ENCODE measurements at regions not wholly inside any gene's neighbourhood (a gene's known extent, or its start where the extent isn't known, plus 50 kb on each side); places are given as distances from the start of the nearest gene placed in this dataset.

DNA sequence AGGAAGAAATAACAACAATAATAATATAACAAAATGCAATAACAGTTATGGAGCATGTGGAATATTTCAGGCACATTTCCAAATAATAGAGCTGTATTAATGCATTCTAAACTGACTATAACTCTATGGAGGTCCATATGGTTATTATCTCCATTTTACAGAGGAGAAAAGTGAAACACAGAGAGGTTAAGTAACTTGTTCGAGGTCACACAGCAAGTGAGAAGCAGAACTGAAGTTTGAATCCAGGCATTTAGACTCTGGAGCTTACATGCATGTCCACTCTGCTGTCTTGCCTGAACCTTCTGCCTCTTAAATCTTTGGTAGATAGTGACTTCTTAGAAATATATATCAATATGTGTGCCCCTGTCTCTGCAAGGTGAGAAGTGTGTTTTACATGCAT is 350.8 kb downstream of the GADD45G start:
- TF ChIP-seq, protein P1, sequence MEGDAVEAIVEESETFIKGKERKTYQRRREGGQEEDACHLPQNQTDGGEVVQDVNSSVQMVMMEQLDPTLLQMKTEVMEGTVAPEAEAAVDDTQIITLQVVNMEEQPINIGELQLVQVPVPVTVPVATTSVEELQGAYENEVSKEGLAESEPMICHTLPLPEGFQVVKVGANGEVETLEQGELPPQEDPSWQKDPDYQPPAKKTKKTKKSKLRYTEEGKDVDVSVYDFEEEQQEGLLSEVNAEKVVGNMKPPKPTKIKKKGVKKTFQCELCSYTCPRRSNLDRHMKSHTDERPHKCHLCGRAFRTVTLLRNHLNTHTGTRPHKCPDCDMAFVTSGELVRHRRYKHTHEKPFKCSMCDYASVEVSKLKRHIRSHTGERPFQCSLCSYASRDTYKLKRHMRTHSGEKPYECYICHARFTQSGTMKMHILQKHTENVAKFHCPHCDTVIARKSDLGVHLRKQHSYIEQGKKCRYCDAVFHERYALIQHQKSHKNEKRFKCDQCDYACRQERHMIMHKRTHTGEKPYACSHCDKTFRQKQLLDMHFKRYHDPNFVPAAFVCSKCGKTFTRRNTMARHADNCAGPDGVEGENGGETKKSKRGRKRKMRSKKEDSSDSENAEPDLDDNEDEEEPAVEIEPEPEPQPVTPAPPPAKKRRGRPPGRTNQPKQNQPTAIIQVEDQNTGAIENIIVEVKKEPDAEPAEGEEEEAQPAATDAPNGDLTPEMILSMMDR (IDR thresholded peaks at IDR 0.05): no peak
- no peak for TF ChIP-seq POLR2AphosphoS5 (IDR thresholded peaks at IDR 0.05)
- no peak for TF ChIP-seq EP300 (IDR thresholded peaks at IDR 0.05)
- no peak for TF ChIP-seq POLR2A (IDR thresholded peaks at IDR 0.05)

Measured in upper lobe of left lung (tissue), 4 donors.